Gastrocnemius medialis (tissue), 4 donors: ENCODE measurements at regions not wholly inside any gene's neighbourhood (a gene's known extent, or its start where the extent isn't known, plus 50 kb on each side); places are given as distances from the start of the nearest gene placed in this dataset.

Experiments
- ATAC-seq, 2 donors: fragments of 150-250 bp; one replicate each; pipeline ENCODE4 v1.9.1; 2016
- DNase-seq, 2 donors: peaks; one replicate each; pipeline ENCODE4 v3.0.0-alpha.2; 2019
- H3K27ac ChIP-seq, 4 donors: fragments of 200-600 bp; sonication (generic); 1 replicate in 1 of 4; 2 replicates in 3 of 4; pipeline ENCODE4 v1.5.1; 2016 to 2018; ENCODE audit warnings: mild to moderate bottlenecking in 2 of 4, moderate library complexity in 1 of 4
- H3K27me3 ChIP-seq, 3 donors: fragments of 200-600 bp; sonication (generic) in 2 of 3; 1 replicate in 1 of 3; 2 replicates in 2 of 3; pipeline versions ENCODE4 v1.5.1 to v1.6.0; 2016 to 2019; ENCODE audit warnings: mild to moderate bottlenecking in 1 of 3, moderate library complexity in 1 of 3
- H3K36me3 ChIP-seq, 2 donors: fragments of 200-600 bp; sonication (generic) in 1 of 2; one replicate each; pipeline ENCODE4 v1.5.1; 2017 to 2018
- H3K4me1 ChIP-seq, 2 donors: fragments of 200-600 bp; sonication (generic) in 1 of 2; one replicate each; pipeline ENCODE4 v1.5.1; 2016 to 2017; ENCODE audit warnings: mild to moderate bottlenecking in 2 of 2
- H3K4me3 ChIP-seq, 4 donors: fragments of 200-600 bp; sonication (generic) in 3 of 4; 1 replicate in 1 of 4; 2 replicates in 3 of 4; pipeline ENCODE4 v1.5.1; 2016 to 2019; ENCODE audit warnings: mild to moderate bottlenecking in 2 of 4
- H3K9me3 ChIP-seq, 3 donors: fragments of 200-600 bp; sonication (generic) in 2 of 3; 1 replicate in 1 of 3; 2 replicates in 2 of 3; pipeline ENCODE4 v1.5.1; 2016 to 2019
- POLR2A ChIP-seq, 2 donors: fragments of 450-650 bp; IDR thresholded peaks; one replicate each; pipeline ENCODE4 v1.6.1; 2017; ENCODE audit warnings: antibody characterized with exemption in 2 of 2, mild to moderate bottlenecking in 2 of 2, moderate library complexity in 2 of 2
- in situ Hi-C, 4 donors: fragments of 200-750 bp; cut with MboI; loops; one replicate each; pipeline versions ENCODE4 v1.15.0 to v1.8.0; 2017; ENCODE audit warnings: low sequenced_read_pairs in 4 of 4
- intact Hi-C: fragments of 100-400 bp; cut with DNase I; formaldehyde crosslinking; loops from one replicate; pipeline ENCODE4 v1.15.1; 2023; ENCODE audit warnings: low total_unique reads
- TF ChIP-seq, protein P1 (sequence below), 5 experiments: fragments of 450-650 bp in 3 of 5; fragments of 200-600 bp in 2 of 5; sonication (generic) in 2 of 5; IDR thresholded peaks in 4 of 5; conservative IDR thresholded peaks in 1 of 5; 1 replicate in 4 of 5; 2 replicates in 1 of 5; pipeline ENCODE4 v1.5.1; 2016 to 2019; ENCODE audit warnings: antibody characterized with exemption in 5 of 5, mild to moderate bottlenecking in 3 of 5, moderate library complexity in 3 of 5

DNA sequence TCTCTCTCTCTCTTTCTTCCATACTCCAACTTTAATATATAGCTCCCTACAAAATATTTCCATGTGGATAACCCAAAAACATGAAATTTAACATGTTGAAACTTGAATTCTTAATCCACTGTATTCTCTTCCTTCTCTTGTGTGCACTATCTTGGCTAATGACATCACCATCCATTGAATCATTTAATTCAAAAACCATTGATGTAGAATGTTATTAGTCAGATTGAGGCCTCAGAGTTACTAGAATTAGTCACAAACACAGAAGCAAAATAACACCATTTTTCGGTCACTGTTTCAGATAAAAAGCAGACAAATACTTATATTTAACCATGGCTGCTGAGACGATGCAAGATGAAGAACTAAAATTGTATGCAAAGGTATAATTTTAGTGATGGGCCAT is 256.9 kb upstream of the LRRC3B start:
- H3K4me3 ChIP-seq: no peak overlapping the region
- intact Hi-C loops: no loop called here
- no peak overlapping the region for H3K27ac ChIP-seq
- H3K9me3 ChIP-seq: no peaks in the 10 kb centered on the region
- H3K36me3 ChIP-seq: no peaks in the 10 kb centered on the region
- ATAC-seq (no peak), DNase-seq (no peak)
- in situ Hi-C loops: no loop called here
- no peaks in the 10 kb centered on the region for H3K27me3 ChIP-seq
- H3K4me1 ChIP-seq: no peaks in the 10 kb centered on the region
- no peak for TF ChIP-seq POLR2A (IDR thresholded peaks at IDR 0.05)
- TF ChIP-seq, protein P1, sequence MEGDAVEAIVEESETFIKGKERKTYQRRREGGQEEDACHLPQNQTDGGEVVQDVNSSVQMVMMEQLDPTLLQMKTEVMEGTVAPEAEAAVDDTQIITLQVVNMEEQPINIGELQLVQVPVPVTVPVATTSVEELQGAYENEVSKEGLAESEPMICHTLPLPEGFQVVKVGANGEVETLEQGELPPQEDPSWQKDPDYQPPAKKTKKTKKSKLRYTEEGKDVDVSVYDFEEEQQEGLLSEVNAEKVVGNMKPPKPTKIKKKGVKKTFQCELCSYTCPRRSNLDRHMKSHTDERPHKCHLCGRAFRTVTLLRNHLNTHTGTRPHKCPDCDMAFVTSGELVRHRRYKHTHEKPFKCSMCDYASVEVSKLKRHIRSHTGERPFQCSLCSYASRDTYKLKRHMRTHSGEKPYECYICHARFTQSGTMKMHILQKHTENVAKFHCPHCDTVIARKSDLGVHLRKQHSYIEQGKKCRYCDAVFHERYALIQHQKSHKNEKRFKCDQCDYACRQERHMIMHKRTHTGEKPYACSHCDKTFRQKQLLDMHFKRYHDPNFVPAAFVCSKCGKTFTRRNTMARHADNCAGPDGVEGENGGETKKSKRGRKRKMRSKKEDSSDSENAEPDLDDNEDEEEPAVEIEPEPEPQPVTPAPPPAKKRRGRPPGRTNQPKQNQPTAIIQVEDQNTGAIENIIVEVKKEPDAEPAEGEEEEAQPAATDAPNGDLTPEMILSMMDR (IDR thresholded peaks at IDR 0.05 in 4 of 5, conservative IDR thresholded peaks at IDR 0.05 in 1 of 5): no peak

DNA sequence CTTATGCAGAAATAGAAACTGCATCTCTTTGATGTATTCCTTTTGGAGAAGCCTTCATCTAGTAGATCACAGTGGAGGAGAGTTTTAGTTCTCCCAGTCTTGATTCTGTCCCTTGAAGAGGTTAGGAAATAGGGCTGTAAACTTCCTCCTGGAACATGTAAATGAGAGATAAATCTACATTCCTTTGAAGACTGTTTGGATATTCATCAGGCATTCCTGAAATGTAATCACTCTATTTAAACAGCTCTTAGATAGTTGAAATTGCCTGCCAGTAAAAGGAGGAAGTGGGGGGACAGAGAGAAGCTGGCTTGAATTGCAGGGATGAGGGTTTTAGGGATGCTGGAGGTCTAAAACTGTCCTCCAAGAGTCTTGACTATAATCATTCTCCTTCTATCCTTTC is 254.3 kb upstream of the LRRC3B start:
- ATAC-seq: no peak
- DNase-seq: no peak
- Histone ChIP-seq H3K27ac (no peak overlapping the region), H3K27me3 (no peaks in the 10 kb centered on the region), H3K36me3 (no peaks in the 10 kb centered on the region), H3K4me3 (no peak overlapping the region), H3K4me1 (no peaks in the 10 kb centered on the region), H3K9me3 (no peaks in the 10 kb centered on the region)
- intact Hi-C loops (no loop called here), in situ Hi-C loops (no loop called here)
- TF ChIP-seq, protein P1 (IDR thresholded peaks at IDR 0.05 in 4 of 5, conservative IDR thresholded peaks at IDR 0.05 in 1 of 5): no peak
- no peak for TF ChIP-seq POLR2A (IDR thresholded peaks at IDR 0.05)

DNA sequence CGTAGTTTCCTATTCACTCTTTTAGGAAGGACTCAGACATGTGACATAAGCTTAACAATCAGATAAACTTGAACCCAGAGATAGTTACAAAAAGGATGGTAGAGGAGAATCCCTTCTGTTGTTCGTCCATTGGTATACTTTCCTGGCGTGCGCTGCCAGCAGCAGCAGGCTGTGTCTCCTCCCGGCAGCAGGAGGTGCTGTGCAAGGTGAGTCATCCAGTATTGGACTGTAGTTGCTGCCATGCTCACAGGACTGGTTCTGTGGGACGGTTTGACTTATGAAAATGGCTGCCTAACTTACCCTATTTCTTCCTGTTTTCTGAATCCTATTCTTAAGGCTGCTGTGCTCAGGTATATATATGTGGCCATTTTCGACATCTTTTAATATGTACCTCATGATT is 253.4 kb upstream of the LRRC3B start:
- intact Hi-C loops (no loop called here), in situ Hi-C loops (no loop called here)
- Histone ChIP-seq H3K4me1 (no peaks in the 10 kb centered on the region), H3K27me3 (no peaks in the 10 kb centered on the region), H3K9me3 (no peaks in the 10 kb centered on the region), H3K27ac (no peak overlapping the region), H3K36me3 (no peaks in the 10 kb centered on the region), H3K4me3 (no peak overlapping the region)
- no peak for TF ChIP-seq POLR2A (IDR thresholded peaks at IDR 0.05)
- TF ChIP-seq, protein P1 (IDR thresholded peaks at IDR 0.05 in 4 of 5, conservative IDR thresholded peaks at IDR 0.05 in 1 of 5): no peak
- ATAC-seq (no peak), DNase-seq (no peak)

DNA sequence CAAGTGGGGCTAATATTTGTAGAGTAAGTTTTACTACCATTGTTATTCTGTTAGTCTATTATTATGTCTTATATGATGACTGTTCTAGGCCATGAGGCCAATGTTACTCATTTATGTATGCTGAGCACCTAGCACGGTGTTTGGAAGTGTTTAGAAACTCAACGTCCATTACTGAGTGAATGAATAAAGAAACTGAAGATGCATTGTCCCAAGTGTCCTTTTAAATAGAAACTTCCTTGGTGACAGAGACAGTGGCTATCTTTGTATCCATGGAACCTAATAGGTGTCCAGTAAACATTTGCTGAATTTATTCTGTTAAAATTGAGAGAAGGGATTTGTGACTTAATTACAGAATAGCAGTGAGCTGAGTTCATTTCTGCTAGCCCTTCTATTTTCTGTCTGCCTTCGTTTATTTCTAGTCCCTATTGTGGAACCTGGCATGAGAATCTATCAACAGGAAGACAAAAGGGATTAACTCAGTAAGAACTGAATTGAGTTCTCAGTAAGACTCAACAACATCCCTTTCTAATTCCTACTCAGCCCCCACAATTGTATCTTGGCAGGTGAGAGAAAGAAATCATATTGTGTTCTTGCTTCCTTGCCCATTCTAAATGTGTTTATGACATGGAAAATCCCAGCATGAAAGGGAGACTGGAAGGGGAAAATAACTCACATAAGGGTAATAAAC is 246.6 kb upstream of the LRRC3B start:
- H3K4me1 ChIP-seq: no peaks in the 10 kb centered on the region
- no peaks in the 10 kb centered on the region for H3K36me3 ChIP-seq
- H3K9me3 ChIP-seq: no peaks in the 10 kb centered on the region
- intact Hi-C loops (no loop called here), in situ Hi-C loops (no loop called here)
- DNase-seq (no peak), ATAC-seq (no peak)
- H3K27ac ChIP-seq: no peak overlapping the region
- no peak overlapping the region for H3K4me3 ChIP-seq
- no peaks in the 10 kb centered on the region for H3K27me3 ChIP-seq
- no peak for TF ChIP-seq POLR2A (IDR thresholded peaks at IDR 0.05)
- TF ChIP-seq, protein P1 (IDR thresholded peaks at IDR 0.05 in 4 of 5, conservative IDR thresholded peaks at IDR 0.05 in 1 of 5): no peak

DNA sequence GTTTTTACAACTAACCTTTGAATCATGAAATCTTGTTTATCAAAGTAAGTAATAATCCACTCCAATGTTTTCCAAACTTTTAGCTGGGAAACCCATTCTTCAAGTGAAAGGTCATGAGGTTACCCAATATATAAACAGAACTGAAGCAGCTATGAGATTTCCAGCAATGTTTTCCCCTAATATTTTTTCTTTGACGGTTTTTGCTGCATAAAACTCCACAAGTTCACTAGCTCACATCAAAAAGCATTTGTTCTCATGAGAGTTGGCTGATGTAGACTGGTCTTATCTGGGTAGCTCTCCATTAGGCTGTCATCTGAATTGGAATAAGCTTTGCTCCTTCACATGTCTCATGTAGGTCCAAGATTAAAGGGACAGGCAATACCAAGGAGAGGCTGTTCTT is 241.2 kb upstream of the LRRC3B start:
- no peak for TF ChIP-seq POLR2A (IDR thresholded peaks at IDR 0.05)
- TF ChIP-seq, protein P1 (IDR thresholded peaks at IDR 0.05 in 4 of 5, conservative IDR thresholded peaks at IDR 0.05 in 1 of 5): no peak
- ATAC-seq: no peak

More for the DNA sequence above, 241.2 kb upstream of the LRRC3B start:
- H3K4me3 ChIP-seq: no peak overlapping the region
- H3K27me3 ChIP-seq: no peaks in the 10 kb centered on the region
- H3K27ac ChIP-seq: no peak overlapping the region
- in situ Hi-C loops: no loop called here
- no peaks in the 10 kb centered on the region for H3K9me3 ChIP-seq
- intact Hi-C loops: no loop called here
- H3K36me3 ChIP-seq: no peaks in the 10 kb centered on the region
- DNase-seq: no peak
- H3K4me1 ChIP-seq: no peaks in the 10 kb centered on the region
